CD4-positive, alpha-beta T cell treated with Interleukin-10 for 1 hour (primary cell): ENCODE measurements at regions not wholly inside any gene's neighbourhood (a gene's known extent, or its start where the extent isn't known, plus 50 kb on each side); places are given as distances from the start of the nearest gene placed in this dataset.
"Not testable (repeated sequence)": the region's sequence is repeated elsewhere in the genome, so short reads cannot be mapped to it uniquely, and the experiment has no call there.

Source experiments
- DNase-seq: peaks from one replicate; pipeline ENCODE4 v3.0.0-alpha.2; 2020

DNA sequence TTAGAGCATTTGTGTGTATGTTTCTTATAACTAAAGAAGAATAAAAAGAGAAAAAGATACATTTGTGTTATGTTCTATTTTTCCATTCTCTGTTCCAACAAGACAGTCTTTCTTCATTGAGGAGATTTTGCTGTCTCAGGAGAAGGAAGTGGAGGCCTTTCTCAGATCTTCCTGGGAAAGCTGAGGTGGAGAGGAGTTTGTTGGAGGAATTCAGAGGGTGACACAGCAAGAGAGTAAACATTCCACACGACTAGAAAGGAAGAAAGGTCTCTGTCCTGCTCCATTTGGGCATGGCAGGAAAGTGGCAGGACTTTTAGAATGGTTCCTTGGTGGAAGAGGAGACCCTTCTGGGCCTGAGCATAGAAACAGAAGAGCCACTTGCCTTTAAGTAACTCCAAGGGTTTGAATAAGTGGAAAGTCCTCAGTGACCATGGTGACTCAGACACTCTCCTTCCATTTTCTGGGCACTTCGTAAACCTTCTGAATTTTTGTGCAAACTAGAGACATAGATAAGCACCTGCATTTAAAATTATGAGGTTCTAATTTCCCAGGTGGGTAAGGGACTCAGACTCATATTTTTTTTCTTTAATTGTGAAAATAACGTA, 52.3 kb upstream of the COL5A2 start:
- DNase-seq: no peak

DNA sequence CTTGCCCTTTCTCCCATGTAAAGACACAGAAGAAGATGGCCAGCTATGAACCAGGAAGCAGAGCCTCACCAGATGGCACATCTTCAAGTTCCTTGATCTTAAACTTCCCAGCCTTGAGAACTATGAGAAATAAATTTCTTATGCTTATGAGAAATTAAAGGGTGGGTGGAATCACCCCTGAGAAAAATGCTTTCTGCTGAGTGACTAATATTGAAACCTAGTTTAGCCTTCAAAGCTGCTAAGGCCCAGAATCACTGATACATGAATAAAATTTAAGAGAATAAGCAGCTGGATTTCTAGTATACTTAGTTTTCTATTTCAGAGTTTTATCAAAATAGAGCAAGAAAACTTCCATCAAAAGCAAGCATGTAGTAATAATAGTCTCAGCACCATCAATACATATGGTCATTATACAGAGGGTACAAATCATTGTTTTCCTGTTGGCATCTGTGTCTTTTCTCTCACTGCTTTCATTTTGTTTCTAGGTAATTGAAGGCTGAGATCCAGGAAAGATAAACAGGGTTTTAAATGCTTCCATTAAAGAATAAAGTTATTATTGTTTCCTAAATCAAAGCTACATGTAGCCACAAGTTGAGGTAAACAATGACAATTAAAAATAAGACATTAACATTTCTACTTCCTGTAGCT, 53.3 kb upstream of the COL5A2 start:
- no peak for DNase-seq

- no peak for DNase-seq
Observed at GRCh38 chr2:189233527-189233926, 54.0 kb upstream of the COL5A2 start.

- DNase-seq: no peak
Observed at GRCh38 chr2:189234991-189235390, 55.4 kb upstream of the COL5A2 start.

- DNase-seq: no peak
Observed at GRCh38 chr2:189236066-189236465, 56.5 kb upstream of the COL5A2 start.

DNA sequence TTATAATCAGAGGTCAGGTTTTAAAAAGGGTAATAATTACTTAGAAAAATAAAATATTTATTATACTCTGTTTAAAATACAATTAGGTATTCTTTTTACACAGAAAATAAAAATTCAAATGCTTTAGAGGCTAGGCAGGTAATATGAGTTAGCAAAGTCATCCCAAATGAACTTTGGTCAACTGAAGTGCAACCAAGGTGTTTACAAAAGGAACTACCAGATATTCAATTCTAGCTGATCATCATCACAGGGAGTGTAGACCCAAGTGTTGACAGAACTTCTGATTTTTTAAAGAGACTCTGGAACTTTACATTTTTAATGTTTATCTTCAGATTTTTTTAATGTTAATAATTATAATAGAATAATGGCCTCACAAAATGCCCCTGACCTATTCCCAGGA, 59.3 kb upstream of the COL5A2 start:
- no peak for DNase-seq

- DNase-seq: not testable (repeated sequence)
Observed at GRCh38 chr2:189243843-189244242, 64.3 kb upstream of the COL5A2 start.

GRCh38 chr2:189247276-189247675, 67.7 kb upstream of the COL5A2 start:
- no peak for DNase-seq

GRCh38 chr2:189248141-189248540, 68.6 kb upstream of the COL5A2 start:
- DNase-seq: no peak

DNA sequence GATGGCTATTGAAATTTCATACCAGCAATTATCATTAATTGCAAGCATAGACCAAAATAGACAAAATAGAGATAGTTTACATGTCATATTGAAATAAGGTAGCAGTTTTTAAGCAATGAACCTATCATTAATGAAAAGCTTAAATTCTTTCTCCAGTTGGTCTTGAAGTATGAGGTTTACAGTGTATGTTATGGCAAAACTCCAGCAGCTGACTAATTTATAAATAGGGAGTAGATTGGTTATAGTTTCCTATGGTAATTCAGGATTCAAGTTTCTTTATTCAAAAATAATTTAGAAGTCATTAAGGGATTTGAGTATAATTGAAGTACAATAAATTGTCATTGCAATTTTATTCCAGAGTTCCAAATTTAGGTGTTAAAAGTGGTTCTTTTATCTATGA, 69.6 kb upstream of the COL5A2 start:
- no peak for DNase-seq

DNA sequence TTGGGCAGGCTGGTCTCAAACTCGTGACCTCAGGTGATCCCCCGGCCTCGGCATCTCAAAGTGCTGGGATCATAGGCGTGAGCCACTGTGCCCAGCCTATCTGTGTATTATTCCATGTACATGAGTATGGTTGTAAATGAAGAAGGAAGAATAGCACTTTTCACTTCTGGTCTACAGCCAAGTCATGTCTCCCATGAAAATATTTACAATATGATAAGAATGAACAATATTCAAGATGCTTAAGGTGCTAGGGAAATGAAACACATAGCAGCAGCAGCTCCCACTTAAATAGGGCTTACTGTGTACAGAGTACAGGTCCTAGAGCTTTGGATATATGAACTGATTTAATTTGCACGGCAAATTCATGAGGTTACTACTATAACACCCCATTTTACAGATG, 70.3 kb upstream of the COL5A2 start:
- DNase-seq: no peak

GRCh38 chr2:189252991-189253675, 73.6 kb upstream of the COL5A2 start:
- DNase-seq: no peak

- DNase-seq: no peak
Observed at GRCh38 chr2:189253836-189254235, 74.3 kb upstream of the COL5A2 start.

- no peak for DNase-seq
Observed at GRCh38 chr2:189254268-189254883, 74.8 kb upstream of the COL5A2 start.

- DNase-seq: no peak
Observed at GRCh38 chr2:189255711-189256110, 76.2 kb upstream of the COL5A2 start.

DNA sequence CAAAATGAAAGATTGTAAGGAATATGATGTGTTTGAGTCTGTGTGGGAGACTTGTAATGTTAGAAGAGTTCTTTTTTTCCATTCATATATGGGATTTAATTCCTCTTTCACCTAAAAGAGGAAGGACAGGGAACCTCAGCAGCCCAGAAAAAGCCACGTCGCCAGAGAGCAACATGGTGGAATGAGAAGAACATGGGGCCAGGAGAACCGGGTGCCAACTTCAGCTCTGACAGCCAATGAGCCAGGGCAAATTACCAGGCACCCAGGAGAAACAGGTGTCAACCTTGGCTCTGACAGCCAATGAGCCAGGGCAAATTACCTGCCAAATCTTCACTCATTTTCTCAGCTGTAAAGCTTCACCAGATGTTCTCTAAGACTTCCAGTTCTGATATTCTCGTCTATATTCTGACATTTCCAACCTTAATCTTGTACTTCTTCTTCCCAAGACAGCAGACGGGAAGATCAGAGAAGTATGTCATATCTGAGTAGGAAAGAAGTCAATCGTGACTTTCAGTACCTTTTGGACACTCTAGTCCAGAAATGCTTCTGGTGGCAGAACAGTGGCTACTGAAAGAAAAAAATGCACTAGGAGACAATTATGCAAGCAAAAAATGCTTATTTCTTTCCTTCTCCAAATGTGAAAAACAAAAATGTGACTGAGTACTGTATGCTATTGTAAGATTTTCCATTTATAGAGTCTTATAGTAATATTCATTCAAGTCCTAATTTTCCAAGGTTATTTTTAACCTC, 79.2 kb upstream of the COL5A2 start:
- DNase-seq: no peak

DNA sequence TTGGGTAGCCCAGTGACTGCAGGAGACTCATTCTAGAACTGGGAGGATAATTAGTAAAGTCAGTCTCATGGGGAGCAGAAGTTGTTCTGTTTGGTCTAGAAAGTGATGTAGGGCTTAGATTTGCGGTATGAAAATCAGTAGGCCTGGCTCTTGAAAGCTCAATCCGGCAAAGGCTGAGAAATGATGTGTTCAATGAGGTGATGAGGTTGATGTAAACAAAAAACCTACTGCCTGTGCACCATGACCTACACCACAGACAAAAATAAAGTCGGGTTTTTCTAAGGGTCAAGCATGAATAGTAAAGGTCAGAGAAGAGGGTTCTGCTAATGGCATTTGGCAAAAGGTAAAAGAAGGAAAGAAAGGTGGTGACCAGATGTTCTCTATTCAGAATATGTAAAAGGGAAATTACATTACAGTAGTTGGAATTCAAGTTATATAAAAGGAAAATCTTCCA, 80.8 kb upstream of the COL5A2 start:
- no peak for DNase-seq

- DNase-seq: peak; percentile 11
Observed at GRCh38 chr2:189261431-189261841, 81.9 kb upstream of the COL5A2 start.

GRCh38 chr2:189261916-189262315, 82.4 kb upstream of the COL5A2 start:
- DNase-seq: no peak

- no peak for DNase-seq
Observed at GRCh38 chr2:189265696-189266320, 86.2 kb upstream of the COL5A2 start.

DNA sequence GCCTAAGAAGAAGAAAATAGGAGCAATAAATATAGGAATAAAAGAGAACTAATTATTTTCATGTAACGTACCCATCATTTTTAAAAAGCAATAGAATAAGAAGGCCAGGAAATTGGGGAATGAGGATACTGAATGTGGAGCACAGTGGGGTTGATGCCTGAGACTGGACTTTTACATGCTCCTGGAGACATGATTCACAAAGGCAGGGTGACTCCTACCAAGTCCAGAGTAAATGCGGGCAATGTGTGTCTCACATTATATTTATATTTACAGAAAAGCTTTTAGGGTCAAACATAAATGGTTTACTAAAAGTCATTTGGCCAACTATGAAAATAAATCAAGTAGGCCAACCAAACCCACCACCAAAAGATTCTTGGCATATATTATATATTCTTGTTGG, 87.9 kb upstream of the COL5A2 start:
- DNase-seq: no peak

GRCh38 chr2:189267925-189268579, 88.5 kb upstream of the COL5A2 start:
- DNase-seq: no peak
